Smooth muscle cell (in vitro differentiated cells): ENCODE measurements at regions not wholly inside any gene's neighbourhood (a gene's known extent, or its start where the extent isn't known, plus 50 kb on each side); places are given as distances from the start of the nearest gene placed in this dataset.

Source experiments
- DNase-seq: peaks from one replicate; lab custom pipeline; 2025; ENCODE audit not compliant: unreplicated experiment; lab: John Stamatoyannopoulos, UW
- H2AFZ ChIP-seq: fragments of 200-600 bp; sonication (generic); 2 replicates; pipeline ENCODE4 v1.6.0; 2016; ENCODE audit warnings: antibody characterized with exemption, low read depth, mild to moderate bottlenecking
- H3F3A ChIP-seq: fragments of 200-600 bp; sonication (generic); 2 replicates; pipeline ENCODE4 v1.6.0; 2017; ENCODE audit warnings: antibody characterized with exemption, low read depth
- H3K27ac ChIP-seq: fragments of 200-600 bp; sonication (generic); 2 replicates; pipeline ENCODE4 v1.5.1; 2016; ENCODE audit warnings: low read depth, mild to moderate bottlenecking
- H3K27me3 ChIP-seq: fragments of 200-600 bp; sonication (generic); 2 replicates; pipeline ENCODE4 v1.6.1; 2016; ENCODE audit warnings: low read depth, mild to moderate bottlenecking
- H3K36me3 ChIP-seq: fragments of 200-600 bp; sonication (generic); 2 replicates; pipeline ENCODE4 v1.5.1; 2016; ENCODE audit warnings: low read depth
- H3K4me1 ChIP-seq: fragments of 200-600 bp; sonication (generic); 2 replicates; pipeline ENCODE4 v1.5.1; 2016; ENCODE audit warnings: low read depth
- H3K4me2 ChIP-seq: fragments of 200-600 bp; sonication (generic); 2 replicates; pipeline ENCODE4 v1.6.0; 2016; ENCODE audit warnings: mild to moderate bottlenecking
- H3K4me3 ChIP-seq: fragments of 200-600 bp; sonication (generic); 2 replicates; pipeline ENCODE4 v1.5.1; 2016; ENCODE audit warnings: mild to moderate bottlenecking
- H3K79me2 ChIP-seq: fragments of 200-600 bp; sonication (generic); 2 replicates; pipeline ENCODE4 v1.6.0; 2016; ENCODE audit warnings: low read depth, mild to moderate bottlenecking
- H3K9ac ChIP-seq: fragments of 200-600 bp; sonication (generic); 2 replicates; pipeline ENCODE4 v1.6.0; 2016; ENCODE audit warnings: low read depth
- H3K9me3 ChIP-seq: fragments of 200-600 bp; sonication (generic); replicated peaks from 2 replicates; pipeline ENCODE4 v1.5.1; 2016; ENCODE audit warnings: low read depth
- H4K20me1 ChIP-seq: fragments of 200-600 bp; sonication (generic); 2 replicates; pipeline ENCODE4 v1.6.0; 2016; ENCODE audit warnings: low read depth
- WGBS: methylation state at CpG from one replicate; pipeline ENCODE4 v1.1.7; 2016; ENCODE audit warnings: low lambda C conversion rate; 5-methylcytosine and 5-hydroxymethylcytosine counted together
- TF ChIP-seq, protein P1 (sequence below): fragments of 200-600 bp; sonication (generic); IDR thresholded peaks from 2 replicates; pipeline ENCODE4 v1.5.1; 2017; ENCODE audit warnings: borderline replicate concordance, mild to moderate bottlenecking, antibody characterized with exemption; ENCODE audit not compliant: insufficient read depth, poor library complexity, severe bottlenecking

DNA sequence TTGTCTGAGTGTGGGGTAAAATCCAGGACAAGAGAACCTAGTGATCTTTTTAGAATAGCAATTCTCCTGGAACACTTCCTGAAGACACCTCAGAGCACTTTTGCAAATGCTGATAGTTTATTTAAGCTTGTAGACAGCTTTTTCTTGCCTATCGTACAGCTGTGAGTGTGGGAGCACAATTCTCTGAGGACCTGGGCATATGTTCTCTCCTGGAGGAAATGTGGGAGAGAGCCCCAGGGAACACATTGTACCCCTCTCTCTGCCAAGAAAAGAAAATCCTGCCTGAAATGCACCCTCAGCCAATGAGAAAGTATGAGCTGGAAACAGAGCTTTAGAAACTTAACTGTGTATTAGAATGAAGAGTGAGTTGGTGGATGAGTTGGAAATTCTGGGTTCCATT lies 308.3 kb upstream of the SEMA6D start:
- Histone ChIP-seq H3K9ac (no peak overlapping the region), H3K4me2 (no peak overlapping the region), H3K36me3 (no peaks in the 10 kb centered on the region), H3F3A (peaks cover 6% of the 10 kb centered on the region), H3K4me1 (peaks cover 5% of the 10 kb centered on the region), H3K27ac (no peak overlapping the region), H4K20me1 (no peaks in the 10 kb centered on the region), H2AFZ (no peak overlapping the region), H3K27me3 (no peaks in the 10 kb centered on the region), H3K79me2 (no peaks in the 10 kb centered on the region), H3K4me3 (no peak overlapping the region), H3K9me3 (no peaks in the 10 kb centered on the region)
- WGBS = 83% methylated on average over 1 of the region's 1 CpG
- DNase-seq = no peak
- TF ChIP-seq, protein P1, sequence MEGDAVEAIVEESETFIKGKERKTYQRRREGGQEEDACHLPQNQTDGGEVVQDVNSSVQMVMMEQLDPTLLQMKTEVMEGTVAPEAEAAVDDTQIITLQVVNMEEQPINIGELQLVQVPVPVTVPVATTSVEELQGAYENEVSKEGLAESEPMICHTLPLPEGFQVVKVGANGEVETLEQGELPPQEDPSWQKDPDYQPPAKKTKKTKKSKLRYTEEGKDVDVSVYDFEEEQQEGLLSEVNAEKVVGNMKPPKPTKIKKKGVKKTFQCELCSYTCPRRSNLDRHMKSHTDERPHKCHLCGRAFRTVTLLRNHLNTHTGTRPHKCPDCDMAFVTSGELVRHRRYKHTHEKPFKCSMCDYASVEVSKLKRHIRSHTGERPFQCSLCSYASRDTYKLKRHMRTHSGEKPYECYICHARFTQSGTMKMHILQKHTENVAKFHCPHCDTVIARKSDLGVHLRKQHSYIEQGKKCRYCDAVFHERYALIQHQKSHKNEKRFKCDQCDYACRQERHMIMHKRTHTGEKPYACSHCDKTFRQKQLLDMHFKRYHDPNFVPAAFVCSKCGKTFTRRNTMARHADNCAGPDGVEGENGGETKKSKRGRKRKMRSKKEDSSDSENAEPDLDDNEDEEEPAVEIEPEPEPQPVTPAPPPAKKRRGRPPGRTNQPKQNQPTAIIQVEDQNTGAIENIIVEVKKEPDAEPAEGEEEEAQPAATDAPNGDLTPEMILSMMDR = no peak

DNA sequence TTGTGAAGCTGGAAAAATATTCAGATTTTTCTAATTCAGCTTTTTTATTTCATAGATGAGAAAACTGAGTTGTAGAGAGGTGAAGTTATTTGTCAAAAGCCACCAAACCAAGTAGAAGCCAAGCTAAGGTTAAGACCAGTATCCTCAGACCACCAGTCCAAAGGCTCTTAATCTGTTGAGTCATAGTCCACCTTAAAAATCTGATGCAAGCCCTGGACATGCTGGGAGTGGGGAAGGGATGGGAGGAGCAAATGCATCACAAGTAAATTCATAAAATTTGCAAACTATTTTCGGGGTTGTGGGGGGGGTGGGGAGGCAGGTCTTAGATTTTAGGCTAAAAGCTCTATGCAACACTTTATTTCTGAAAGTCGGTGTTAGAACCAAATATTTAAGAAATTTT lies 307.7 kb upstream of the SEMA6D start:
- Histone ChIP-seq H3K4me3 (no peak overlapping the region), H3F3A (peaks cover 7% of the 10 kb centered on the region), H3K79me2 (no peaks in the 10 kb centered on the region), H3K9ac (no peak overlapping the region), H2AFZ (no peak overlapping the region), H3K27me3 (no peaks in the 10 kb centered on the region), H3K4me2 (no peak overlapping the region), H3K9me3 (no peaks in the 10 kb centered on the region), H4K20me1 (no peaks in the 10 kb centered on the region), H3K36me3 (no peaks in the 10 kb centered on the region), H3K4me1 (peaks cover 5% of the 10 kb centered on the region), H3K27ac (no peak overlapping the region)
- TF ChIP-seq, protein P1 = no peak
- DNase-seq = no peak
- 88% methylated on average over 2 of the region's 2 CpGs for WGBS

DNA sequence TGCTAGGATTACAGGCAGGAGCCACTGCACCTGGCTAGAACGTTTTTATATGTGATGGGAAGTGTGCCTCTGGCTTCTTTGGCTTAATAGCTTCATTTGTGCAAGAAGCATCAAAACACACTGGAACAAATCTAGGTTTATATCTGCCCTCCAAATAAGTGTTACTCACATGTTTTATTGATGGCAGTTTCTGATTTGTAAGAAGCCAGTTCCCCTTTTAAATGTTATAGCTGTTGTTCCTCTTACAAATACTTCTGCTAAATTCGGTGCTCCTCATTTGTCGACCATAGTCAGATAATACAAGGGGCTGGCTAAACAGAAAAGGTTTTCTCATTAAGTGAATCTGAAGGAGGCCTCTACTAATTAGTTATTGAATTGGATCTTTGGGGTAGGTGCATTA lies 307.1 kb upstream of the SEMA6D start:
- H3K36me3 ChIP-seq = no peaks in the 10 kb centered on the region
- H4K20me1 ChIP-seq = no peaks in the 10 kb centered on the region
- no peaks in the 10 kb centered on the region for H3K27me3 ChIP-seq
- peaks cover 7% of the 10 kb centered on the region for H3K4me1 ChIP-seq
- no peaks in the 10 kb centered on the region for H3K79me2 ChIP-seq
- H3K9ac ChIP-seq = no peak overlapping the region
- H2AFZ ChIP-seq = no peak overlapping the region
- H3K27ac ChIP-seq = no peak overlapping the region
- no peak overlapping the region for H3K4me2 ChIP-seq
- WGBS = 86% methylated on average over 3 of the region's 3 CpGs
- H3F3A ChIP-seq = peaks cover 11% of the 10 kb centered on the region
- H3K4me3 ChIP-seq = no peak overlapping the region
- H3K9me3 ChIP-seq = no peaks in the 10 kb centered on the region
- DNase-seq = no peak
- TF ChIP-seq, protein P1 = no peak

DNA sequence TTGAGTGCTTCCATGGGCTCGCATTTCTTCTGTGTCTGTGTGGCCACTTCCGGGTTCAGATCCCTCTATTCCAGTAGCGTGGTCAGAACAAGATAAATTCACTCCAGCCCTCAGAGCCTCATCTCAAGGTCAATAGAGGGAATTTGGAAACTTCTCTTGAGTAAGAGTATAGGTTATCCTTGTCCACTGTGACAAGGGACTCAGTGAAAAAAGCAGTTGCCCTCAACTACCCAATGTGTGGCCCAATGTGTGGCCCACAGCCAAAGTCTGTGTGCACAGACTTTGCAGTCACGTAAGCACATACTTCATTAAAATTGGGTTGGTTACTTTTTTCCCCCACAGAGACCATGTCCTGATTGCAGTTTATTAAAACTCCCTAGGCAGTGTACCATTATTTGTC lies 305.6 kb upstream of the SEMA6D start:
- 38% methylated on average over 4 of the region's 4 CpGs for WGBS
- Histone ChIP-seq H3K9me3 (no peaks in the 10 kb centered on the region), H3K4me1 (peaks cover 10% of the 10 kb centered on the region), H3K4me2 (peak overlapping the region; percentile 80), H4K20me1 (no peaks in the 10 kb centered on the region), H3K27ac (peak overlapping the region; percentile 53), H2AFZ (peak overlapping the region; percentile 70), H3F3A (peaks cover 11% of the 10 kb centered on the region), H3K4me3 (peak overlapping the region; percentile 11), H3K79me2 (no peaks in the 10 kb centered on the region), H3K9ac (no peak overlapping the region), H3K36me3 (no peaks in the 10 kb centered on the region), H3K27me3 (no peaks in the 10 kb centered on the region)
- no peak for DNase-seq
- TF ChIP-seq, protein P1 = no peak
